ENCODE measurements at regions not wholly inside any gene's neighbourhood (a gene's known extent, or its start where the extent isn't known, plus 50 kb on each side); places are given as distances from the start of the nearest gene placed in this dataset.
"Not testable (repeated sequence)": the region's sequence is repeated elsewhere in the genome, so short reads cannot be mapped to it uniquely, and the experiment has no call there.

DNA sequence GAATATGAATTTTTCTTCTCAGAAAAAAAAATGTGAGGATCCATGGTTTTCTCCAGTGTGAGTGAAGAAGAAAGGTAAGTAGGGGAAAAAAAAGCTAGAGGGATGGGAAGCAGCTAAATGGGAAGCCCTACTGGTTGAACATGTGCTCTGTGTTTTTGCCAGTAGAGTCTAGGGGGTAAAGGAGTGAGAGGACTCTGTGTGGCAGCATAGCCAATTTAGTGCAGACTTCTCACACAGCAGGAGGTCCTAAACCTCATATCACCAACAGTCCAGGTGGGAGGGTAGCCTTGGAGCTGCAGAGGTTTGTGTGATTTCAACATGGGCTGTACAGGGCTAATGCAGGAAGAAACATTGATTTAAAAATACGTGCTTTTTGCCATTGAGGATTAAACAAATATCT, 334.5 kb upstream of the SPHKAP start:
- no peak for DNase-seq (ENCODE audit: low spot score)

DNA sequence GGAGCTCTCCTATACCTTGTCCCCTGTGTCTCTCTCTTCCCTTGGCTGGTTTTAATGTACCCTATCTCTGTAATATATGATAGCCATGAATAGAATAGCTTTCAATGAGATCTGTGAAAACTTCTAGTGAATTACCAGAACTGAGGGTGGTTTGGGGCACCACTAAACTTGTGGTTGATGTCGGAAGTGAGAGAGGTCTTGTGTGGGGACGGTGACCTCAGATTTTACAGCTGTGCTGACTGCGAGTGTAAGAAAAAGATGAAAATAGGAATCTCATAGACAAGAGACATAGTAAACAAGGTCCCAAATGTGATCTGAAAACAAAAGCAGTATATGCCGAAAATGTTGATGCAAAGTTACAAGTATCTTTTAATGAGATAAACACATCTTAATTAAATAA, 332.0 kb upstream of the SPHKAP start:
- DNase-seq (ENCODE audit: low spot score): not testable (repeated sequence)

DNA sequence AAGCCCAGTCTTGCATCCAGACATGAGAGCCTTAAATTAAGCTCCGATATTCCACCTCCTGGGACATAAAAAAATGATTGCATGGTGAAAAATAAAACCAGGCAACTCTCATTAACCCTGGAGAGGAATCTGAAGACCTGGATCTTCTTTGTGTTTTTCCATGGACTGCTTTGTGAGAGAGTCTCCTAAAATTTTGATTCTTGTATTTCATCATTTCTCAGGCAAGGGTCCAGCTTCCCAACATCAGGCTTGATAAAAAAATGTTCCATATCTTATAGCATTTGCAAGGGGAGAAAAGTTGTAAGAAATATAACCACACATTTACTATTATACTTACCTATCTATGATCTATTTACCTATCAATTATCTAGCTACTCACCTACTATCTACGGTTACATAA, 327.5 kb upstream of the SPHKAP start:
- no peak for DNase-seq (ENCODE audit: low spot score)

DNA sequence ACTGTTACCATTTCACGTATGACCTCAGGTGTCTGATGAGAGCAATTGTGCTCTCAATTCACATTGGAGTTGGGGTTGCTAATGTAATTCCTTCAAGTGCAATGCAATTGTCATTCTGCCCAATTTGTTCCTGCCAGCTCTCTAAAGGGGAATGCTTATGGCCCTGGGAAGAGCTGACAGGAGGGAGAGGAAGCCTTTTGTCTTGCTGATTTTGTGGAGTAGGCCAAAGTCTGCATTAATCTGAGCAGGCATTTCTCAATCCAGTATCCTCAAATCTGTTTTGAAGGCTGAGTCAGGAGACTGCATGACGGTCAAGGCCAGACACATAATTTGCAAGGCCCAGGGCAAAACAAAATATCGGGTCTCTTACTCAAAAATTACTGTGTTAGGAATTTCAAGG, 326.4 kb upstream of the SPHKAP start:
- no peak for DNase-seq (ENCODE audit: low spot score)

DNA sequence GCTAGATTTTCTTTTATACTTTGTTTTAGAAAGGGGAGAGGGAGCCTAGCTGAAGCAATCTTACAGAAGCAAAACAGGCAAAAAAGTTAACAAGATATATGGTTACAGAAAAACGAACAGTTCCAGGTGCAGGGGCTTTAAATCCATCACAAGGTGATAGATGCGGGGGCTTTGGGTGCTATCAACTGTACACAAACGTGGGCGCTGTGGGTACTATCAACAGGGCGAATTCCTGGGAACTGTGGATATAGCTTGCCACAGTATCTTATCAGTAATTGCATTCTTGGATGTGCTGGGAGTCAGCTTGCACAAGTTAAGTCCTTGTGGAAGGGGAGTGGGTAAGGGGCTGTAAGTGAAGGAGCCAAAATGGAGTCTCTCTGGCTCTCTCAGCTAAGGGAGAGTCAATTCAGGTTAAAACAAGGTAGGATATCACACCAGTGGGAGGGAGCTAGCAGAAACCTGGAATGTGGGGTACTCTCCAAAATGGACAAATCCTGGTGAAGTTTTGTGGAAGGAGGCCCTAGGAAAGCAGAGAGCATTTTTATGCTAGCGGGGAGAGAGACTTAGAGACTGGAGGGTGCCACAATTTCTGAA, 325.8 kb upstream of the SPHKAP start:
- DNase-seq (ENCODE audit: low spot score): no peak

DNA sequence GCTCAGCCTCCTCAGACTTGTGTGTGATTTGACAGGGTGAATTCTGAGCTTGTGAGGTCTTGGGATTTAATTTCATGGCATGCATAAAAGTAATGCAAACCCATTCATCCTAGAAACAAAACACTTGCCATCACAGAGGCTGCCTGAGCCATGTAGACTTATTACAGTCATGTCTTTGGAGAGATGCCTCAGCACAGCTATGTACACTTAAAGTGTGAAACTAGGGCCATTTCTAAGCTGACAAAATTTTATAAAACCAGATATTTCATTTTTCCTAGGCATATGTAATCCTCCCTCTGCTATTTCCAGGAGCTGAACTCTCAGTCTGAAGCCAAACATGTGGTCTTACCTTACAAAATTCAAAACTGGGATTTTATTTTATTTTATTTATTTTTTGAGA, 322.2 kb upstream of the SPHKAP start:
- no peak for DNase-seq (ENCODE audit: low spot score)

DNA sequence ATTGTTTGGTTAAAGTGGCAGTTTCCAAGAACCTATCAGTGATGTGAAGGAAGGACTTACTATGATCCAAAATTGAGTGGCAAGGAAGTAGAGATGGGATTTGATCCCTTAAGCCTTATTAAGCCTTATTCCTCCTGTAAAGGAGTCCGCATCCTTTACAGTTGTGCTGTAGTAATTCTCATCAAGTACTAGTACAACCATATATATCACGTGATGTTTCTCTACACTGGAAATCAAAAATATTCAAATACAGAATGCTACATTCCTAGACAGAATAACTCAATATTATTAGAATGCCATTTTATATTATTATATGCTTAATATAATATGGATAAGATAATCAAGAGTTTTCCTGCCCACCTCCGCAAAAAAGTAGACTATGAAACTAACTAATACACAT, 312.4 kb upstream of the SPHKAP start:
- DNase-seq (ENCODE audit: low spot score): no peak

DNA sequence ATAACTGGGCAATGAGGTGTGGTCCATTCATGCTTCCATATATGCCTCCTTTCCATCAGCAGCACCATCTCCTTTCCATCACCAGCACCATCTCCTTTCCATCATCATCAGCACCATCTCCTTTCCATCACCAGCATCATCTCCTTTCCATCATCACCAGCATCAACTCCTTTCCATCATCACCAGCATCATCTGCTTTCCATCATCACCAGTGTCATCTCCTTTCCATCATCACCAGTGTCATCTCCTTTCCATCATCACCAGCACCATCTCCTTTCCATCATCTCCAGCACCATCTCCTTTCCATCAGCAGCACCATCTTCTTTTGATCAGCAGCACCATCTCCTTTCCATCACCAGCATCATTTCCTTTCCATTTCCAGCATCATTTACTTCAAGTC, 297.5 kb upstream of the SPHKAP start:
- no peak for DNase-seq (ENCODE audit: low spot score)

DNA sequence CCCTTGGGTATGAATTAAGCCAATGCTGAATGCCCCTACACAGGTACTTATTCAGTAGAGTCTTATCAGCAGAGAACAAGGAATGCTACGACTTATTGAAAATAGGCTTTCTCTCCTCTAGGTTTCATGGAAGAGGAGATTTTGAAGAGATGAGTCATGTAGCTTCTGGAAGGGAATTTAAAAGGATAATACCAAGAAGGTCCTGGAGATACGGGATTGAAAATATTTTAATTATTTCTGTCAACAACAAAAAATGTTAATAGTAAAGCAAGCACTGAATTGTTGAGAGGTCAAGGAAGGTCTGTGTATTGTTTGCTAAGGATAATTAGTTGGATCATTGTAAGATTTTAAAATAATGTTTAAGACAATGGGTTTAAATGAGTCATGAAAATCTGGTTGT, 293.0 kb upstream of the SPHKAP start:
- no peak for DNase-seq (ENCODE audit: low spot score)

DNA sequence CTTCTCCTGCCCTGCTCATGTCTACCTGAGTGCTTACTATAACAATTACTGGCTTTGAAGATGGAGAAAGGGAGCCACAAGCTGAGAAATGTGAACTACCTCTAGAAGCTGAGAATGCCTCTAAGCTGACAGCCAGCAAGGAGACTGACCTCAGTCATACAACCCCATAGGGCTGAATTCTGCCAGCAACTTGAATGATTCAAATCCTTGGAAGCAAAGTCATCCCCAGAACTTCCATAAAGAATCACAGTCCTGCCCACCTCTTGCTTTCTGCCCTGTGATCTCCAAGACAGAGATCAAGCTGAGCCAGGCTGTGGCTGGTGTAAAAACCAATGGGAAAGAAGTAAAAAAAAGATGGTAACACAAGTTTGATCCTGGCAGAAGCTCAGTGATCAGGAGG, 288.2 kb upstream of the SPHKAP start:
- DNase-seq (ENCODE audit: low spot score): no peak

DNA sequence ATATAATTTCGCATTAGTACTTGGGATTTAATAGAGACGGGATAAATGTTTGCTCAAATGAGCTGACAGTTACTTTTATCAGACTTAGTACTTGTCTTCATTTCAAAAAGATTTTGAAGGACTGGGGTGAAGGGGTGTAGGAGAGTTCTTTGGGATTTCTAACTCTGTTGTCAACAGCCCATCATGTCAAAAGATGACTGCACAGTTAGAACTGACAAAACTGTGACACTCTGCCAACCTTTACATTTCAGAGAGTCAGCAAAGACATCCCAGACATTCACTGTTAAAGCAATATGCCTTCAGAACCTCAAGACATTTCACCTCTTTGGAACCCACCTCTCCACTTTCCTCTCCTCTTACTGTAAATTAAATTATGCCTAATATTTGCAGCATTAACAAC, 285.4 kb upstream of the SPHKAP start:
- no peak for DNase-seq (ENCODE audit: low spot score)

DNA sequence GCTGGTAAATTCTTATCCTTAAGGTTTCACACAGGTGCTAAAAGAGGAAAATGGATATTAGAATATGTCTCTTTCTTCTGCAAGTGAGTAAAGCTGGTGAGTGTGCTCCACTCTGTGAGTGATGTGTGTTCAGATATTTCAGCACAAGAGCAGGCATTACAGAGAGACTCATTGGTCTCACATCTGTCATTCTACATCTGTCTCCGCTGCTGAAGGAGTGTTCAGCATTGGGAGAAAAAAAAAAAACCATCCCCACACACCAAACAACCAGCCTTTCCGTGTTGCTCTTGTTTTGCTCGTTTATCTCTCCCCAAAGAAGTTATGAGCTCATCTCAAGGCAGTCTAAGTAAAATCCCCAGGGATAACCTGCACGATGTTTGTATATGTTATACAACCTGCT, 283.9 kb upstream of the SPHKAP start:
- DNase-seq (ENCODE audit: low spot score): no peak

DNA sequence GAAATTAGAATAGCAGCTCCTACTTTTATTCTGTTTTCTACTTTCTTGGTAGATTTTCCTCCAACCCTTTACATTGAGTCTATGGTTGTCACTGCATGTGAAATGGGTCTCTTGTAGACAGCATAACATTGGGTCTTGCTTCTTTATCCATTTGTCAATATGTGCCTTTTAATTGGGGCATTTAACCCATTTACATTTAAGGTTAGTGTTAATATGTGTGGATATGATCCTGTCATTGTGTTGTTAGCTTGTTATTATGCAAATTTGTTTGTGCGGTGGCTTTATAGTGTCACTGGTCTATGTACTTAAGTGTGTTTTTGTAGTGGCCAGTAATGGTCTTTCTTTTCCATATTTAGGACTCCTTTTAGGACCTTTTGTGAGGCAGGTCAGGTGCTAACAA, 276.9 kb upstream of the SPHKAP start:
- no peak for DNase-seq (ENCODE audit: low spot score)

DNA sequence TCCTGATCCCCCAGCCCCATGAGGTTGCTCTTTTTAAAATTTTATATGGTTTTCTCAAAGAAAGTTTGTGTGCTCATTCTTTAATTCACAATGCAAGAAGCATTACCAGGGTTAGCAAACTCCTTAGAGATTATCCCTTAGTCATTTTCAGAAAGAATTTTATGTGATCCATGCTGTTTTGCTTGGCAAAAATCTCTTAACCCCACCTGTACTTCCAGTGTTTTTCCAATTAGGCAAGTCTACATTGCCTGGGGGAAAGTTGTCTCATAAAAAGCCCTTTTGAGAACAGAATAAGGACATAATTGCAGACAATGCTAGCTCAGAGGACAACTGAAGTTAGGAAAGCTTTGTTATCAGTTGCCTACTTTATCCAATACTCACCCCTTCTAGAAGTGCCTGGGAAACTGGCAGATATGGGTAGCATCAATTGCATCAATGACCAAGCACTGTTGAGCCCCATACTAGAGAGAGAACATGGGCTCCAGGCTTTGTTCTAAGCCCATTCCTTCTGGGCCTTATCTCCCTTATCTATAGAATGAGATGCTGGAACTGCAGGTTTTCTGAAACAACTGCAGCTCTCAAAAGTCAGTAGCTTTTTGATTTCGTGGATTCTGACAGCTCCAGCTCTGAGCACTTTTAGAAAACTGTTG, 265.9 kb upstream of the SPHKAP start:
- no peak for DNase-seq (ENCODE audit: low spot score)

DNA sequence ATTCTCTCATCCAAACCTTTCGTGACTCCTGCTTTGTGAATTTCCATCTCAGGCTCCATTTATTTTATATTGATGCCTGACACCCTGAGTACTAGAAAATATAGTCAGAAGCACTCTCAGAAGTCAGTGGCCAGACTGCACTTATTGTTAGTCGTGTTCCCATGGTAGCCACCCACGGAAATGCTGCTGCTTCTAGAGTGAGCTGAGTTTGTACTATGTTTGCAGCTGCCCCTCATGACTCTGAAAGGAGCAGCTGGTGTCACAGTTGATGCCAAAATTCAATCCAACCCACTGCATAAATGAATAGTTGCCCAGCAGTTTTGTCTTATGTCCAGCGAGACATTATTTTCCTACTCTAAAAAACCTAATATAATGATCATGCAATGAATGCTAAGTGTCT, 265.2 kb upstream of the SPHKAP start:
- DNase-seq (ENCODE audit: low spot score): no peak

DNA sequence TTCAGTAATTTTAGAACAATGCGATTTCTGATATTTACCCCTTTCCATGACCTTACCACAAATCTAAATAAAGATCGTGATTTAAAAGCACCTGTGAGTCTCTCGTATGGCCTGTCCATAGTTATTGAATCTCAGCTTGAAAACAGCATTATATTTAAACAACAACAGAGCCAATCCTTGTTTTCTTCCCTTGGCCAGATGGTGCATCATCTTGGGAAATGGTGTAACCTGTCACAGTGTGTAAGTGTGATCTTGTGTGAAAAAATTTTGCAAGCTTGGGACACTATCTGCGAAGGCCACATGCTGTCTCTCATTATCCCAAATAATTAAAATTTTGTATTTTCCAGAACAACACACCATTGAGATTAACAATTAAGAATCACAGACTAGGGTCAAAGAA, 262.7 kb upstream of the SPHKAP start:
- no peak for DNase-seq (ENCODE audit: low spot score)

DNA sequence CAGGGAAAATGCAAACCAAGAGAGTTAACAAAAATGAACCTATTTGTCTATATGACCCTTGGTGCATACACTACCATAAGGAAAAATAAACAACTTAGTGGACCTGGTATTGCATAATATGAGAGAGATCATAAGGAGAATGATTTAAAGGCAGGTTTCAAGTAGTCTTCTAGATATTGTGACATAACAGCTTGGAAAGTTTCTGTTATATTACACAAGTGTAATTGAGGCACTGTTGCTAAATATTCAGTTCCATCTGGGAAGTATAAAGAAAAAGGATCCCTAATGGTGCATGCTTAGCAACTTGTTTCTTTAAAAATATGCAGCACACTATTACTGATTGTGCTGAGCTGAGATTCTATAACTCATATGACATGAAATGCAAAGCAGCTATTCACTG, 252.2 kb upstream of the SPHKAP start:
- DNase-seq (ENCODE audit: low spot score): no peak

DNA sequence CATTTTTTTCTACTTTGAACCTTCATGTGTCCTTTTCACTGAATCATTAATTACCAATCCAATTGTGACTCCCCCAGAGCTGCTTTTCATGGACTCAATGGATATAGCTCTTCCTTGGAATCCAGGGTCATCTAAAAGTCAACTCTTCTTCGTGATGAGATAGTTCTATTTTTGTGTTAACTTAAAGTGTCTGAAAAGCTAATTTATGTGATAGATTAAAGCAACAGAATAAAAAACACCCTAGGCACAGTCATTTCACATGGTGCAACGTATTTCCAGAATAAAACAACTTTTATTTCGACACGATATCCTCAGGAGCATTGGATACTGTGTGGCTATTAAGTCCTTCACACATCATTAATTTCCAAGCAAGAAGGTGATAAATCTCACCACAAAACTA, 250.6 kb upstream of the SPHKAP start:
- no peak for DNase-seq (ENCODE audit: low spot score)

DNA sequence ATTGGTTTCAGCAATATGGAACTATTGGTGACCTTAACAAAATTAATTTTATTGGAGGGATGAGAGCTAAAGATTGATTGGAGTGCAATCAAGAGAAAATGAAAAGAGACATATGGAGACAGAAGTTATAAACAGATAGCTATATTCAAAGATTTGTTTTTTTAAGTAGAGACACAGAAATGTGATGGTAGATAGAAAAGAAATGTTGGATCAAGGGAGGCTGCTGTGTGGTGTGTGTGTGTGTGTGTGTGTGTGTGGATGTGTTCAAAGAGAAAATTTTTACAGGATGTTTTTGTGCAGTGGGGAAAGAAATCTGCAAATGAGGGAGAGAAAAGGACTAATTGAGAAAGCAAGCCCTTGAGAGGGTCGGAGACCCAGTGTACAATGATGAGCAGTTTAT, 249.5 kb upstream of the SPHKAP start:
- no peak for DNase-seq (ENCODE audit: low spot score)

DNA sequence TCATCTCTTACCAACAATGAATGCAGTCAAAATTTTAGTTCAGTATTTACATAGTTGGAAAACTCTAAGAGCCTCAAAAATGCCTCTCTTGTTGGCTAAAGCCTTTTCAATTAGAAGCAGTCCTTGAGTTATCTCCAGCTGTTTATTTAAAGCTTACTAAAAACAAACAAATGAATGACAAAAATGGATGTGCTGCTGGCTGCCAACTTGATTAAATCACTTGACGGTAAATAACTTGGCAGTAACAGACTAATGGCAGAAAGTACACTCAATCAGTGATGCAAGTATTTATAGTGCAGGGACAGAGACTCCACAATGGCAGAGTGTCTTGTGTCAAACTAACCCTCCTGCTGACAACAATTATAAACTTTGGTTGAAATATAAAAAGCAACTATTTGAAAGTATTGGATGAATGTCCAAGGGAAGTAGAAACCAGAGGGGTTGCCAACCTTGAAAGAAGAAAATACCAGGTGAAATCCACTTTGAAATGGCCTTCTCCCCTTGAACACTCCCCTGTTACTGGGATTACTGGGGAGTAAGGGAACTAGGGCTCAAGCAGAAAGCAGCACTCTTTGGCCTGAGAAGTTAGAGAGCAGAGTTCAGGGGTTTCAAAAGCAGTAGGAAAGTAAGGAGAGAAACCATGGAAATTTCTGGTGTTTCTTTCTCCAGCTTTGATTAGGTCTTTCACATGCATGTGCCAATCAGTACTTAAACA, 245.2 kb upstream of the SPHKAP start:
- DNase-seq (ENCODE audit: low spot score): no peak

DNA sequence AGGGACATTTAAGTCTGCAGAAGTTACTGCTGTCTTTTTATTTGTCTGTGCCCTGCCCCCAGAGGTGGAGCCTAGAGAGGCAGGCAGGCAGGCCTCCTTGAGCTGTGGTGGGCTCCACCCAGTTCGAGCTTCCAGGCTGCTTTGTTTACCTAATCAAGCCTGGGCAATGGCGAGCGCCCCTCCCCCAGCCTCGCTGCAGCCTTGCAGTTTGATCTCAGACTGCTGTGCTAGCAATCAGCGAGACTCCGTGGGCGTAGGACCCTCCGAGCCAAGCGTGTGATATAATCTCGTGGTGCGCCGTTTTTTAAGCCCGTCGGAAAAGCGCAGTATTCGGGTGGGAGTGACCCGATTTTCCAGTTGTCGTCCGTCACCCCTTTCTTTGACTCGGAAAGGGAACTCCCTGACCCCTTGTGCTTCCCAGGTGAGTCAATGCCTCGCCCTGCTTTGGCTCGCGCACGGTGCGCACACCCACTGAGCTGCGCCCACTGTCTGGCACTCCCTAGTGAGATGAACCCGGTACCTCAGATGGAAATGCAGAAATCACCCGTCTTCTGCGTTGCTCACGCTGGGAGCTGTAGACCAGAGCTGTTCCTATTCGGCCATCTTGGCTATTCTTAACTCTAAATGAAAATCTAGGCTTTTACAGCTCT, 244.0 kb upstream of the SPHKAP start:
- DNase-seq (ENCODE audit: low spot score): not testable (repeated sequence)

DNA sequence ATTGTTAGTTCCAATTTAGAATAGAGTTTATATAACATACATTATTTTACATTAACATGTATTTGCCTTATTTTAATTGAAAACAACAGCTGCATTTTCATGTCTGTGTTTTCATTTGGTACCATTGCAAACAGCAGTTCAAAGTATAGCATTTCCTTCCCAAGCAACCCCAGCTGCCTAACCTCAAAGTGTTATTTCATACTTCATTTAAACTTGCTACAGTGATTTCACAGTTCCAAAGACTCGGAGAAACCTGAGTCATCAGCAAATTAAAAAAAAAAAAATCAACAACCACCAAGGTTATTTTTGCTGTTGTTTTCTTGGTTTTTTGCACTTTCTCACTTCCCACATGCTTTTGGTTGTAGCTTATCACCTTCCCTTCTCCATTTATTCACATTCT, 236.5 kb upstream of the SPHKAP start:
- no peak for DNase-seq (ENCODE audit: low spot score)

DNA sequence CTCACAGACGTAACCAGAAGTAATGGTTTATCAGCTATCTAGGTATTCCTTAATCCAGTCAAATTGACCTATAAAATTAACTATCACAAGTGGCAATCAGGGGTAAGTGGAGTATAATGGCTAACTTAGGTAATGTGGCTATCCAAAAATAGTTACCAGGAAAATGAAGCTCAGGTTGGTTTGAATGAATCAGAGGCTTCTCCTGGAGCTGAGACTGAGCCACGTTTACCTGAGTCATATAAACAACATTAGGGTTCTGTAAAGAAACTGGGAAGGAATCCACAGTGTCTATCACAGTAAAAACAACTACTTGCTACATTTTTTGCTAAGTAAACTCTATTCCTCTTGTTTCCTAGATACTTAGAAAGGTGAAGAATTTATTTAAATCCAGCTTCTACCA, 236.0 kb upstream of the SPHKAP start:
- no peak for DNase-seq (ENCODE audit: low spot score)
